Thoracic aorta (tissue), 2 donors: ENCODE measurements at regions not wholly inside any gene's neighbourhood (a gene's known extent, or its start where the extent isn't known, plus 50 kb on each side); places are given as distances from the start of the nearest gene placed in this dataset.

Experiments
- ATAC-seq: fragments of 150-250 bp; one replicate; pipeline ENCODE4 v1.8.0; 2017; ENCODE audit warnings: low read depth; ENCODE audit not compliant: insufficient number of reproducible peaks, low FRiP score
- DNase-seq: peaks from one replicate; pipeline ENCODE4 v3.0.0-alpha.2; 2020; ENCODE audit warnings: low spot score
- H3K27ac ChIP-seq, 2 donors: fragments of 200-600 bp; sonication (generic); 1 replicate in 1 of 2; 2 replicates in 1 of 2; pipeline ENCODE4 v1.5.1; 2016; ENCODE audit warnings: mild to moderate bottlenecking in 2 of 2, moderate library complexity in 2 of 2
- H3K27me3 ChIP-seq: fragments of 200-600 bp; sonication (generic); replicated peaks from 2 replicates; pipeline ENCODE4 v1.6.0; 2016; ENCODE audit warnings: mild to moderate bottlenecking; ENCODE audit not compliant: insufficient read depth
- H3K36me3 ChIP-seq: fragments of 200-600 bp; sonication (generic); one replicate; pipeline ENCODE4 v1.5.1; 2016
- H3K4me1 ChIP-seq, 2 donors: fragments of 200-600 bp; sonication (generic); 1 replicate in 1 of 2; 2 replicates in 1 of 2; pipeline versions ENCODE4 v1.5.1 to v1.6.0; 2016; ENCODE audit warnings: low read depth in 2 of 2, mild to moderate bottlenecking in 1 of 2; ENCODE audit not compliant: control insufficient read depth in 1 of 2
- H3K4me3 ChIP-seq: fragments of 200-600 bp; sonication (generic); 2 replicates; pipeline ENCODE4 v1.5.1; 2016; ENCODE audit warnings: mild to moderate bottlenecking
- H3K9me3 ChIP-seq: fragments of 200-600 bp; sonication (generic); 2 replicates; pipeline ENCODE4 v1.5.1; 2016
- TF ChIP-seq, protein P1 (sequence below): fragments of 200-600 bp; sonication (generic); IDR thresholded peaks from one replicate; pipeline ENCODE4 v1.5.1; 2019; ENCODE audit warnings: antibody characterized with exemption

DNA sequence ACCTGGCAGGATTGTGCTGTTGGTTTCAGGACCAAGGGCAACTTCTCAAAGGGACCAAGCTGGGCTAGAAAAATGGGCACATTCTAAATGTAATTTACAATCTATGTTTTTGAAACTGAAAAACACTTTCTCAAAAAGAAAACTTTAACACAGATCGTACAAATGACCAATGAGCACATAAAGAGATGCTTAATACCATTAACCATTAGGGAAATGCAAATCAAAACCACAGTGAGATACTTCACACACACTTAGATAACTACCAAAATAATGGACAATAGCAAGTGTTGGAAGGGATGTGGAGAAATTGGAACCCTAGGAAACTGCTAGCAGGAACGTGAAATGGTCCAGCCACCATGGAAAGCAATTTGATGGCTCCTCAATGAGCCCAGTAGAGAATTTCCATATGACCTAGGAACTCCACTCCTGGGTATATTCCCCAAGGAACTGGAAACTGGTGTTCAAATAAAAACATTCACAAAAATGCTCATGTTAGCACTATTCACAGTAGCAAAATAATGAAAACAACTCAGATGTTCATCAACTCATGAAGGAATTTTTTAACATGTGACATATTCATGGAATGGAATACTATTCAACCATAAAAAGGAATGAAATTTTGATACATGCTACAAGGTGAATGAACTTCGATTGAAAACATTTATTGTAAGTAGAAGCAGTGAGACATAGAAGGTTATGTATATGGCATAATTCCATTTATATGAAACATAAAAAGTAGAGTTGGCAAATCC, 288.3 kb upstream of the NR2F2 start:
- no peak overlapping the region for H3K27ac ChIP-seq
- H3K27me3 ChIP-seq, result no peaks in the 10 kb centered on the region
- TF ChIP-seq, protein P1, sequence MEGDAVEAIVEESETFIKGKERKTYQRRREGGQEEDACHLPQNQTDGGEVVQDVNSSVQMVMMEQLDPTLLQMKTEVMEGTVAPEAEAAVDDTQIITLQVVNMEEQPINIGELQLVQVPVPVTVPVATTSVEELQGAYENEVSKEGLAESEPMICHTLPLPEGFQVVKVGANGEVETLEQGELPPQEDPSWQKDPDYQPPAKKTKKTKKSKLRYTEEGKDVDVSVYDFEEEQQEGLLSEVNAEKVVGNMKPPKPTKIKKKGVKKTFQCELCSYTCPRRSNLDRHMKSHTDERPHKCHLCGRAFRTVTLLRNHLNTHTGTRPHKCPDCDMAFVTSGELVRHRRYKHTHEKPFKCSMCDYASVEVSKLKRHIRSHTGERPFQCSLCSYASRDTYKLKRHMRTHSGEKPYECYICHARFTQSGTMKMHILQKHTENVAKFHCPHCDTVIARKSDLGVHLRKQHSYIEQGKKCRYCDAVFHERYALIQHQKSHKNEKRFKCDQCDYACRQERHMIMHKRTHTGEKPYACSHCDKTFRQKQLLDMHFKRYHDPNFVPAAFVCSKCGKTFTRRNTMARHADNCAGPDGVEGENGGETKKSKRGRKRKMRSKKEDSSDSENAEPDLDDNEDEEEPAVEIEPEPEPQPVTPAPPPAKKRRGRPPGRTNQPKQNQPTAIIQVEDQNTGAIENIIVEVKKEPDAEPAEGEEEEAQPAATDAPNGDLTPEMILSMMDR, result no peak
- no peak for ATAC-seq
- H3K36me3 ChIP-seq, result no peaks in the 10 kb centered on the region
- no peak for DNase-seq
- no peaks in the 10 kb centered on the region for H3K9me3 ChIP-seq
- peaks cover 9 to 11% of the 10 kb centered on the region in 2 donors for H3K4me1 ChIP-seq
- no peak overlapping the region for H3K4me3 ChIP-seq

DNA sequence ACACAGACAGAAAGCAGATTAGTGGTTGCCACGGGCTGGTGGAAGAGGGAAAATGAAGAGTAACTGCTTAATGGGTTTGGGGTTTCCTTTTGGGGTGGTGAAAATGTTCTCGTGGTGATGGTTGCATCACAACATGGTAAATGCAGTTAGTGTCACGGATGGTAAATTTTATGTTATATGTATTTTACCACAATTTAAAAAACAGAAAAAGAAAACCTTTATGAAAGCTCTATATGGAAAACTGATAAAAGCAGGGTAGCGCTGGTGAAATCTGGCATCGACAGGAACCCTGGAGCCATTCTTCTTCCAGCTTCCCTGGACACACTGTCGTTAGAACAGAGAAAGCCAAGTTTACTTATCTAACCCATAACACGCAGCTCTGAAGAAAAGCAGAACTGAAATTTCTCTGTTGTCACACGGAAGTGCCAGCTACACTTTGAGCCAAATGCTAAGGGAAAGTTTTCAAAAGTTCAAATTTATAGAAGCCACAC, 287.7 kb upstream of the NR2F2 start:
- TF ChIP-seq, protein P1, result no peak
- no peak for ATAC-seq

DNA sequence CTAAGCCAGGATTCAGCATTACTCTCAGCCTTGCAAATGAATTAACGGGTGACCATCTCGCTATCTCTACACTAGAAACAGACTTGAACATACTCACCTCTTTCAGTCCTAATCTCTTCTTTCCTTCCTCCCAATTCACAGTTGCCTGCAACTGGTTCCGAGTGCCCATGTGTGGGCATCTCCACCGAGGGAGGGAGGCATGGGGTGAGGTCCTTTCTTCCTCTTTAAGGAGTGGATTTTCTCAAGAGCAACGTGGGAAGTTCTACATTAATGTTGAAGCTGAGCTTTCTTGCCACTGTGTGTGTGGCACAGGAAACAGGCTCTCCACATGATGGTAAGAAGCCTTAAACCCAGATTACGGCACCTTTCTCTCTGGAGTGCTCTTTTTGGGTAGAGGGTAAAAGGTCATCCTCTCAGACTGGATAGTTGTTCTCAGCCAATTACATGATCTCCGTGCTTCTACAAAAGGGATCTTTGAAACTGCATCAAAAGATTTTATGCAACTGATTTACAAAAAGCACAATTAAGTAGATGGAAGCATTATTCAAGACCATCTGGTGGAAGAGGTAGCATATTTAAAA, 286.8 kb upstream of the NR2F2 start:
- Histone ChIP-seq H3K9me3 (no peaks in the 10 kb centered on the region), H3K27me3 (no peaks in the 10 kb centered on the region), H3K27ac (no peak overlapping the region), H3K36me3 (no peaks in the 10 kb centered on the region), H3K4me1 (peaks cover 17 to 27% of the 10 kb centered on the region in 2 donors), H3K4me3 (no peak overlapping the region)
- ATAC-seq (no peak), DNase-seq (no peak)
- TF ChIP-seq, protein P1, result no peak

More for the DNA sequence above, 287.7 kb upstream of the NR2F2 start:
- DNase-seq, result no peak
- no peaks in the 10 kb centered on the region for H3K9me3 ChIP-seq
- H3K36me3 ChIP-seq, result no peaks in the 10 kb centered on the region
- H3K27ac ChIP-seq, result no peak overlapping the region
- H3K4me3 ChIP-seq, result peak overlapping the region; percentile 10
- H3K27me3 ChIP-seq, result no peaks in the 10 kb centered on the region
- H3K4me1 ChIP-seq, result peaks cover 12 to 18% of the 10 kb centered on the region in 2 donors

DNA sequence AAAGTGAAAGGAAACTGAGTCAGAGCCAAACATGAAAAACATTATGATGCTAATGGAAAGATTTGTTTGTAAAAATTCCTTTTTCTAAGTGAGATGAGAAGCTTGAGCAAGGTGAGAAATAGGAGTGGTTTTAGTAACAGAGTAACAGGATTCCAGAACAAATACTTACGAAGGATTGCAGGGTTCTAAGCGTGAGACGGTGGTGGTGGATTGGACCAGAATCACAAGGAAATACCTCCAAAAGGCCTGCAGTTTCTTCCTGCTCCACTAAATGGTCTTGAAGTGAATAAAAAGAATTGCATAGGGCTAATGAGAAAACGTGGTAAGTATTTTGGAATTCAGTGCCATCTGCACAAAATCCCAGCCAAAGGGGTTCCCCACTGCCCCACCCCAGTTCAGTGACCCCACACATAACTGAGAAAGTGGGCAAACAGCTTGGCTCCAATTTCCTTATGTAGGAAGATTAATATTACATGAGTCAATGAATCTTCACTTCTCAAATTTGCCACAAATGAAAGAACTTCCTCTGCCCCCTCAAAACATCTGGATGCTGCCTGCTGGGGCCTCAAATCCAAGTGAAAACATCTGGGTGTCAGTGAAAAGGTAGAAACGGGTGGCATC, 283.8 kb upstream of the NR2F2 start:
- Histone ChIP-seq H3K36me3 (no peaks in the 10 kb centered on the region), H3K4me3 (peak overlapping the region; percentile 63), H3K27me3 (no peaks in the 10 kb centered on the region), H3K27ac (peak overlapping the region in 1 of 2 donors; percentile 25), H3K9me3 (no peaks in the 10 kb centered on the region), H3K4me1 (peaks cover 17 to 28% of the 10 kb centered on the region in 2 donors)
- no peak for DNase-seq
- ATAC-seq, result no peak
- TF ChIP-seq, protein P1, result no peak
